AG09319 (cell line): ENCODE measurements at regions not wholly inside any gene's neighbourhood (a gene's known extent, or its start where the extent isn't known, plus 50 kb on each side); places are given as distances from the start of the nearest gene placed in this dataset.
A peak's percentile ranks its signal among the peaks of the same experiment; 100 is the strongest.
"Not testable (repeated sequence)": the region's sequence is repeated elsewhere in the genome, so short reads cannot be mapped to it uniquely, and the experiment has no call there.

Experiments
- DNase-seq: peaks from one replicate; pipeline ENCODE4 v3.0.0-alpha.2; 2010; ENCODE audit warnings: low read depth; ENCODE audit errors: extremely low read depth
- TF ChIP-seq, protein P1 (sequence below): IDR thresholded peaks from 2 replicates; pipeline ENCODE4 v1.5.1; 2011; ENCODE audit warnings: low read depth, mild to moderate bottlenecking, inconsistent platforms, low read length, moderate library complexity

DNA sequence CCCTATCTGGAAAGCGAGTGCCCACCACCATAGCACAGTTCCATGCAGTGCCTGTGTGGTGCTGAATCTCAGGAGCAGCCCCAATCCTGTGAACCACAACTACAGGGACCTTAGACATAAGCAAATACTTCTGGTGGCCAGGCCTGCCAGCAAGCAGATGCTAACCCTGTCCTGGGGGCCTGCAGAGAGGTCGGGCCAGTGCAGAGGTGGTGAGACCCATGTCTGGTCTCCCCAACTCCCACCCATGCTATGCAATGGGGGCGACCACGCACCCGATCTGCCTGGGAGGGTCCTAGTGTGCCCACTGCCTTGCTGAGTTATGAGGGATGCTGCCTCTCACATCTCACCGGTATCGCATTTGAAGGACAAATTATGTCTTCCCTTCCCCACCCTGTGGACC is 151.6 kb upstream of the ZNF337 start:
- DNase-seq, result no peak
- TF ChIP-seq, protein P1, sequence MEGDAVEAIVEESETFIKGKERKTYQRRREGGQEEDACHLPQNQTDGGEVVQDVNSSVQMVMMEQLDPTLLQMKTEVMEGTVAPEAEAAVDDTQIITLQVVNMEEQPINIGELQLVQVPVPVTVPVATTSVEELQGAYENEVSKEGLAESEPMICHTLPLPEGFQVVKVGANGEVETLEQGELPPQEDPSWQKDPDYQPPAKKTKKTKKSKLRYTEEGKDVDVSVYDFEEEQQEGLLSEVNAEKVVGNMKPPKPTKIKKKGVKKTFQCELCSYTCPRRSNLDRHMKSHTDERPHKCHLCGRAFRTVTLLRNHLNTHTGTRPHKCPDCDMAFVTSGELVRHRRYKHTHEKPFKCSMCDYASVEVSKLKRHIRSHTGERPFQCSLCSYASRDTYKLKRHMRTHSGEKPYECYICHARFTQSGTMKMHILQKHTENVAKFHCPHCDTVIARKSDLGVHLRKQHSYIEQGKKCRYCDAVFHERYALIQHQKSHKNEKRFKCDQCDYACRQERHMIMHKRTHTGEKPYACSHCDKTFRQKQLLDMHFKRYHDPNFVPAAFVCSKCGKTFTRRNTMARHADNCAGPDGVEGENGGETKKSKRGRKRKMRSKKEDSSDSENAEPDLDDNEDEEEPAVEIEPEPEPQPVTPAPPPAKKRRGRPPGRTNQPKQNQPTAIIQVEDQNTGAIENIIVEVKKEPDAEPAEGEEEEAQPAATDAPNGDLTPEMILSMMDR, result no peak

DNA sequence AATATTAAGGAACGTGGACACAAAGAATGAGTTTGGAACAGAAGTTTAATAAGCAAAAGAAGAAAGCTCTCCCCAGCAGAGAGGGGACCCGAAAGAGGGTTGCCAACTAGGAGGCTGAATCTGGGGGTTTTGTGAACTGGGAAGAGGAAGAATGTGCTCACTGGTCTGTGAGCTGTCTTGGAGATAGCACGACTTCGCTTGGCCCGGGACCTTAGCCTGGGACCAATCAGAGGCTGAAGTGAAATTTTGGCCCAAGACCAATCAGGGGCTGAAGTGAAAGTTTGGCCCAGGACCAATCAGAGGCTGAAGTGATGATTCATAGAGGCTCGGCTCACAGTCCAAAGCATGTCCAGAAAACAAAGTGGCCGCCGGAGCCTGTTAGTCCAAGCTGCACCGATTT is 148.0 kb upstream of the ZNF337 start:
- DNase-seq, result not testable (repeated sequence)

DNA sequence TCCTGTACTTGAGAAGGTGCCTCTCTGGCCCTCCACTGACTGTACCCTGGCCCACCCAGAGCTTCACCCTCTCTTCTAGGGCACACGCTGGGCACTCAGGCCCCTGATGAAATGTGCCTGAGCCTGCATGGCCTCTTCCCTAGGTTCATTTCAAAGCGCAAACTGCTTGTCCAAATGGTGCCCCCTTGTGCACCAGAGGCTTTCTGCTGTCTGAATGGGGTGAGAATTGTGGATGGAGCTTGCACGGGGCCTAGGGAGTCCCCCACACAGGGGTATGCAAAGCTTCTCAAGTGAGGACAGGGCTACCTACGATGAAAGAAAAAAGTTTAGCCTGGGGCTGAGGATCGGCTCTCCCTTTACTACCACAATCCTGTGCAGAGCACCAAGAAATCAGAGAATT is 116.9 kb upstream of the ZNF337 start:
- not testable (repeated sequence) for DNase-seq

DNA sequence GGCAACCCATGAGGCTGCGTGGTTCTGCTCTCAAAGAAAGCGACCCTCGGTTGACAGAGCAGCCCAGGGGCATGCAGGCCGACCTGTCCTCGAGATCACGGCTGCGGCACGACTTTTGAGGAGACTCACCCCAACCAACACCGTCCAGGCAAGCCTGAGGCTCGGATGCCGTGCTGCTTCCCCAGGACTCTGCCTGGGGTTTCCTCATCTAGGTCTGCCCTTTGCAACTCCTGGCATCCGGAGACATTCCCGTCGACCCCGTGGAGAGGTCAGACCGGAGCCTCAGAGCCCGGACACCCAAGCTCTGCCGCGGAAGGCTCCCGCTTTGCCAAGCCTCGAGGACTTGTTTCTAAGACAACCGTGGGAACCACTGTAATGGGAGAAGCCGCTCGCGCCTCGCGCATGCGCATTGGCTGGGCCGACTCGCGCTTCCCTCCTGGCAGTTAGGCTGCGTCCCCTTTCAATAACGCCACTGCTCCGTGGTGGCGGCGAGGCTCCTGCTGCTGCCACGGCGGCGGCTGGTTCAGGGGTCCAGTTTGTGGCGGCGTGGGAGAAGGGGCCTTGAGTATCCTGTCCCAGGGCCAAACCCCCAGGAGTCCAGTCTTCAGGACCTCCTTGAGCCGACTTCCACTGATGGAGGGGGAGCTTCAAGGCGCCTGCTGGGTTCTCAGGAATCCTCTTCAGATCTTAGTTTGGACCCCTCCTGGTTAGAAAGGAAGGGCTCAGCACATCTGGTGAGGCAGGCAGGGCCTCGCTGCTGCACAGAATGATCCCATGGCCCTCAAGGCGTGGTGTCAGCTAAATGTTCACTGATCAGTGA is 101.7 kb upstream of the ZNF337 start:
- DNase-seq, result not testable (repeated sequence)

DNA sequence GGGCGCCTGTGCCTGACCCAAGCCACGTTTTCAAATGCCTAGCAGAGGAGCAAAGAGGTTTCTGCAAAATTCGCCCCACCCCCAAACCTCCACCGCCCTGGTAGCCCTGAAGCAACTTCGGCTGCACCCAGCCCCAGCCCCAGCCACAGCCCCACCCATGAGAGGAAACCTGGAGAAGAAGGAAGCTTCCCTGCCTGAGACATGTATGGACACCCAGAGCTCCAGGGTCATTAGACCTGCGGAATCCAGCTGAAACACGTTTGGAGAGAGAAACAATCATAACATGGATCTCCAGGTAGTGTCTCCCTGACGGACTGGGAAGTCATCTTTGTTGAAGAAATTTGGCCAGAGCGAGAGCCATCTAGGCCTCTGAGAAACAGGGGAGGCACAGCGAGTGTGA is 100.4 kb upstream of the ZNF337 start:
- DNase-seq, result not testable (repeated sequence)

DNA sequence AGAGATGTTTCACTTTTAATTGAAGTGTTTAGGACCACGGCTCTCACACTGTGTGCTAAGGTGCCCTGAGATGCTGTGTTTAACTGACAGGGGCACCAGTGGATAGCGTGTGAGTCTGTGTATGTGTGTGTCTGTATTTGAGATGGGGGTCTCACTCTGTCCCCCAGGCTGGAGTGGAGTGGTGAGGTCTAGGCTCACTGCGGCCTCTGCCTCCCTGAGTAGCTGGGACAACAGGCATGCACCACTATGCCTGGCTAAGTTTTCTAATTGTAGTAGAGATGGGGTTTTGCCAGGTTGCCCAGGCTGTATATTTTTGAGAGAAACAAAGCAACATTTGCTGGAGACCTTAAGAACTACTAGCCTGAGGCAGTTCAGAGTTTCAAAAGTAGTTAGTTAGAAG is 80.6 kb upstream of the ZNF337 start:
- not testable (repeated sequence) for DNase-seq

DNA sequence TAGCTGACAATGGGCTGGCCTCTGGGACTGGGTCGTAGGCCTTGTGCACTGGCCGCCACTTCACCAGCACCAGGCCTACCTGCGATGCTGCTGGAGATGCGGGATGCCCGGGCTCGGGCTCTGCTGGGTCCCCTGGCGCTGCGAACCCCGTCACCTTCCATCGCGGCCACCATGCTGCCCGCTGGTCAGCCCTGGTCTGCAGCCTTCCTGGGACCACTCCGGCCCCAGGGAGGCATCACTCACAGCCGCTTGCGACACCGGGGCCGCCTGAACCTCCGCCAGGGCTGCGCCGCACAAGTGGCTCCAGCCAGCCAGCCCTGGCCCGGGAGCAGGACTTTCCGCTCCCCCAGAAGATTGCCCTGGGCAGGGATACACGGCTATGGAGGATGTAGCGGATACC is 78.1 kb upstream of the ZNF337 start:
- DNase-seq, result not testable (repeated sequence)

DNA sequence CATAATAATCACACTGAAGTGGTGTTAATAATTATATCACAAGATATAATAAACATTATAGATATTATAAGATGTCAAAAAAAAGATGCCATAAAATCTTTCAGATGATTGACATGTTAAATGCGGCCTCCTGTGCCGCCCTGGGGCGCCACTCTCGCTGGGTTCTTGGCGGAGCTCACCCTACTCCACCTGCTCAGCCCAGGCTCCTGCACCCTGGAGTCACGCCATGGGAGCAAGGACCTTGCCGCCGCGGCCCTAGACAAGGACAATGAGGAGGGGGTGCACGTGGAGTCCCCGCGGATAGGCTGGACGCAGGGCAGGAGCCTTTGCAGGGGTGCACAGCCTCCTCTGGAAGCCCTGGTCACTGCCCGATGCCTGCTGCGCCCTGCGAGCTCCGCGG is 77.5 kb upstream of the ZNF337 start:
- DNase-seq, result not testable (repeated sequence)

DNA sequence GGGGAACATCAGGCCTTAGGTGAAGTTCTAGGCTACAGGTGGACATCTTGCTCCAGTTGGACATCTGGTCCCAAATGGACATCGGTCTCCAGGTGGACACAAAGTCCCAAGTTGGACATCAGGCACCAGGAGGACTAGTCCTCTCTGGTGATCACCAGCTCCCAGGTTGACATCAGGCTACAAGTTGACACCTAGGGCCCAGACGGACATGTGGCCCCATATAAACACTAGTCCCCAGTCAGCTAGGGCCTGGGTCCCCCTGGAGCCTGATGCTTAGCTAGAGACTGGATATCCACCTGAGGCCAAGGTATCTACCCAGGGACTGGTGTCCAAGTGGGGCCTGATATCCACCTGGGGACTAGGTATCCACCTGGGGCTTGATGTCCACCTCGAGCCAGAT is 75.8 kb upstream of the ZNF337 start:
- not testable (repeated sequence) for DNase-seq

DNA sequence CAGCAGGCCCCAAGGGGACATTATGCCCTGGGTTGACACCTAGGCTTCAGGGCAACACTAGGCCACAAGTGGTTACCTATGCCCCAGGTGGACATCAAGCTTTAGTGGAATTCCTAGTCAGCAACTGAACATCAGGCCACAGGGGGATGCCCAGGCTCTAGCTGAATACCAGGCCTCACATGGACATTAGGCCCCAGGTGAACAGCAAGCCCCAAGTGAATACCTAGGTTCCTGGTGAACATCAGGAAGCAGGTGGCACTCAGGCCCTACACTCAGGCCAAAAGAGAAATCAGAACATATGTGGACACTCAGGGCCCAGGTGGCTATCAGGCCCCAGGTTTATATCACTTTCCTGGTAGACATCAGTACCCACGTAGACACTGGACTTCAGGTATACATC is 75.2 kb upstream of the ZNF337 start:
- not testable (repeated sequence) for DNase-seq

DNA sequence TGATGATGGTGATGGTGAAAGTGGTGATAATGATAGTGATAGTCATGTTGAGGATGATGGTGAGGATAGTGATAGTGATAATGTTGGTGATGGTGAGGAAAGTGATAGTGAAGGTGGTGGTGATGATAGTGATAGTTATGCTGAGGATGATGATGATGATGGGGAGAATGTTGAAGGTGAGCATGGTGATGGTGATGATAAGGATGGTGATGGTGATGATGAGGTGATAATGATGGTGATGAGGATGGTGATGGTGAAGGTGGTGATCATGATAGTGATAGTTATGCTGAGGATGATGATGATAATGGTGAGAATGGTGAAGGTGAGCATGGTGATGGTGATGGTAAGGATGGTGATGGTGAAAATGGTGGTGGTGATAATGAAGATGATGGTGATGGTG is 64.9 kb upstream of the ZNF337 start:
- DNase-seq, result no peak
- TF ChIP-seq, protein P1, result no peak

DNA sequence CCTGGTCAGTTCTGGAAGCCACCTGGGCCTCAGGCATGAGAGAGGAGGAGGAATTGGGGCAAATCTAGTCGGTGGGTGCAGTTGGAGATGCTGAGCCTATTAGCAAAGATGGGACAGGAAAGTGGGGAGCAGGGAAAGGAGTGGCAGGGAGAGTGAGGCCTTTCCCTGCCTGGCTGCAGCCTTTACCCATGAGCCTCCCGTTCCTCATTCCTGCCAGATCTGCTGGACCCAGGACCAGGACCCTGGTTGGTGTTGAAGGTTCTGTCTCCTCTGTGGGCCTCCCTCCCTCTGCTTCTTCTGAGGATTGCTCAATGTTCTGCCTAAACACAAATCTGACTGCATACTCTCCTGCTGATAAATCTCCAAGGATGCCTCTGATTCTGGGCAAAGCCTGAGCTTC is 64.4 kb upstream of the ZNF337 start:
- DNase-seq, result not testable (repeated sequence)

DNA sequence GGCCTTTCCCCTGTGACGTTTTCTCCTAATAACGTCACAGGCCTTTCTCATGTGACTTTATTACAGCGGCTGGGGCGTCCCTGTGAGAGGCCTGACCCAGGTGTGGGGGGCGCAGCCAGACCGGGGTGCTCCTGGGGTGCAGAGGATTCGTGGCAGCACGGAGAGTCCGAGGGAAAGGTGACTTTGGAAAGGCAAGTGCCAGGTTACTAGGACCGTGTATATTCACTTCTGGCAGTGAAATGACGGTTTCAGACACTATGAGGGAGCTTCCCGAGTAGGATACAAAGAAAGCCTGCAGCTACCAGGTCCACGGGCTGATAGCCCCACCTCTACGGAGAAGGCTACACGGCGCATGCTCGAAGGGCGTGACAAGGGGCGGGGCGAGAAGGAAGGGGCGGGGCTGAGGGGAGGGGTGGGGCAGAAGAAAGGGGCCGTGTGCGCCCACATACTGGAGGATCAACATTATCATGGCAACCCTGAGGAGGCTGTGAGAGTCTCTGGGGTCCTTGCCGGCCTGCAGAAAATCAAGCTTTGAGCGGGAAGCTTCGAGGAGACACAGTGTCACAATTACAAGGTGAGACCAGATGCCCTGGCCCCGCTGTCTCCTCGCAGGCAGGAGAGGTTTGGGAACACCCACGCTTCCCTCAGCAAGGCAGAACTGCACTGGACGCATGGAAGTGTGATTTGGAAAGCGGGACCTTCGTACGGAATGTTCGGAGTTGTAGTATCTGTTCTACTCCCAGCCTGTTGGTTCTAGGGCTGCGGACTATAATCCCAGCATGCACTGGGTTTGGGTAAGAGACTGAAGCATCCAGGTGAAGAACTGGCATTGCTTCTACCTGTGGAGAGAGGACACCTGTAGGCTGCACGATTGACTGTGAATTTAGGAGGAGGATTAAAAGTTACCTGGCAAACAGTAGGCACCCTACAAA is 54.4 kb upstream of the ZNF337 start:
- peak; percentile 5 for DNase-seq

More for the DNA sequence above, 54.4 kb upstream of the ZNF337 start:
- TF ChIP-seq, protein P1, result no peak
